ENCODE measurements at regions not wholly inside any gene's neighbourhood (a gene's known extent, or its start where the extent isn't known, plus 50 kb on each side); places are given as distances from the start of the nearest gene placed in this dataset.

- POLR2A ChIA-PET = no interaction called here
- no peak overlapping the region for H3K27ac ChIP-seq (ENCODE audit: extremely low read depth, low read depth, low read length)
- H3K9me3 ChIP-seq (ENCODE audit: control insufficient read depth, insufficient read depth, low read depth, low read length) = no peaks in the 10 kb centered on the region
- H3K4me3 ChIP-seq (ENCODE audit: low read depth, low read length) = no peak overlapping the region
- CTCF ChIA-PET = interaction anchor here (0.7 to 2.3 kb wide), 3 partner anchors 10 to 22 kb away, joined by 3 to 9 read pairs (median 4); no protein-coding TSS in a partner anchor
- no peak for TF ChIP-seq KLF7 (tag by site-specific recombination; IDR thresholded peaks at IDR 0.05; ENCODE audit: borderline replicate concordance)
- TF ChIP-seq ZBTB1 (tag by site-specific recombination; IDR thresholded peaks at IDR 0.05) = no peak
- no peak for TF ChIP-seq GLIS1 (tag by site-specific recombination; IDR thresholded peaks at IDR 0.05)
- no peaks in the 10 kb centered on the region for H3K36me3 ChIP-seq (ENCODE audit: control insufficient read depth in 2 of 2, insufficient read depth in 1 of 2, low read length in 2 of 2)
- no peaks in the 10 kb centered on the region for H3K4me1 ChIP-seq (ENCODE audit: control insufficient read depth, insufficient read depth, low read length)
Measured at GRCh38 chr6:119720160-119720559, 370.6 kb upstream of the MAN1A1 start.

GRCh38 chr6:119717942-119718341, 368.4 kb upstream of the MAN1A1 start:
- CTCF ChIA-PET = interaction anchor here (0.7 to 2.3 kb wide), 2 partner anchors 24 to 45 kb away, joined by 3 to 9 read pairs; no protein-coding TSS in a partner anchor
- H3K36me3 ChIP-seq (ENCODE audit: control insufficient read depth in 2 of 2, insufficient read depth in 1 of 2, low read length in 2 of 2) = no peaks in the 10 kb centered on the region

GRCh38 chr6:119716668-119717270, 367.2 kb upstream of the MAN1A1 start:
- ChIA-PET POLR2A (no interaction called here), CTCF (interaction anchor here (0.6 to 0.7 kb wide), 2 partner anchors 23 to 77 kb away, joined by 3 to 4 read pairs; no protein-coding TSS in a partner anchor)
- Histone ChIP-seq H3K9me3 (ENCODE audit: control insufficient read depth, insufficient read depth, low read depth, low read length) (no peaks in the 10 kb centered on the region), H3K27ac (ENCODE audit: extremely low read depth, low read depth, low read length) (no peak overlapping the region), H3K4me3 (ENCODE audit: low read depth, low read length) (no peak overlapping the region), H3K36me3 (ENCODE audit: control insufficient read depth in 2 of 2, insufficient read depth in 1 of 2, low read length in 2 of 2) (no peaks in the 10 kb centered on the region), H3K4me1 (ENCODE audit: control insufficient read depth, insufficient read depth, low read length) (no peaks in the 10 kb centered on the region)
- TF ChIP-seq ZNF830 (tag by site-specific recombination; IDR thresholded peaks at IDR 0.05; ENCODE audit: low read depth) (no peak), ZNF514 (tag by site-specific recombination; IDR thresholded peaks at IDR 0.05) (no peak), ZNF768 (tag by site-specific recombination; IDR thresholded peaks at IDR 0.05) (no peak)

More at GRCh38 chr6:119717942-119718341, 368.4 kb upstream of the MAN1A1 start:
- H3K9me3 ChIP-seq (ENCODE audit: control insufficient read depth, insufficient read depth, low read depth, low read length) = no peaks in the 10 kb centered on the region
- H3K27ac ChIP-seq (ENCODE audit: extremely low read depth, low read depth, low read length) = no peak overlapping the region
- H3K4me1 ChIP-seq (ENCODE audit: control insufficient read depth, insufficient read depth, low read length) = no peaks in the 10 kb centered on the region
- POLR2A ChIA-PET = no interaction called here
- TF ChIP-seq ZNF555 (tag by site-specific recombination; conservative IDR thresholded peaks at IDR 0.05) (no peak), ZNF558 (tag by site-specific recombination; IDR thresholded peaks at IDR 0.05) (no peak), ZNF513 (tag by site-specific recombination; IDR thresholded peaks at IDR 0.05) (no peak), ZNF585B (tag by site-specific recombination; IDR thresholded peaks at IDR 0.05) (no peak), ZNF629 (tag by site-specific recombination; IDR thresholded peaks at IDR 0.05) (no peak), INSM2 (tag by site-specific recombination; IDR thresholded peaks at IDR 0.05) (no peak)
- H3K4me3 ChIP-seq (ENCODE audit: low read depth, low read length) = no peak overlapping the region

- Histone ChIP-seq H3K4me1 (ENCODE audit: control insufficient read depth, insufficient read depth, low read length) (no peaks in the 10 kb centered on the region), H3K4me3 (ENCODE audit: low read depth, low read length) (no peak overlapping the region), H3K27ac (ENCODE audit: extremely low read depth, low read depth, low read length) (no peak overlapping the region), H3K36me3 (ENCODE audit: control insufficient read depth in 2 of 2, insufficient read depth in 1 of 2, low read length in 2 of 2) (no peaks in the 10 kb centered on the region), H3K9me3 (ENCODE audit: control insufficient read depth, insufficient read depth, low read depth, low read length) (no peaks in the 10 kb centered on the region)
- ChIA-PET POLR2A (interaction anchor here (0.6 kb wide), 1 partner anchor 646 kb away, joined by 3 read pairs; no protein-coding TSS in a partner anchor), CTCF (interaction anchor here (1.6 kb wide), 1 partner anchor 363 kb away, joined by 4 read pairs; no protein-coding TSS in a partner anchor)
- no peak for TF ChIP-seq ZFP37 (tag by site-specific recombination; IDR thresholded peaks at IDR 0.05)
- no peak for TF ChIP-seq ZNF19 (tag by site-specific recombination; IDR thresholded peaks at IDR 0.05; ENCODE audit: low read depth)
- no peak for TF ChIP-seq ZNF514 (tag by site-specific recombination; IDR thresholded peaks at IDR 0.05)
- no peak for TF ChIP-seq ZNF214 (tag by site-specific recombination; IDR thresholded peaks at IDR 0.05; ENCODE audit: borderline replicate concordance)
- no peak for TF ChIP-seq PATZ1 (tag by site-specific recombination; IDR thresholded peaks at IDR 0.05)
- no peak for TF ChIP-seq GLI4 (tag by site-specific recombination; IDR thresholded peaks at IDR 0.05)
- no peak for TF ChIP-seq ZNF121 (tag by site-specific recombination; IDR thresholded peaks at IDR 0.05)
- no peak for TF ChIP-seq ZNF221 (tag by site-specific recombination; IDR thresholded peaks at IDR 0.05; ENCODE audit: borderline replicate concordance)
- TF ChIP-seq SETDB1 (IDR thresholded peaks at IDR 0.05; ENCODE audit: insufficient read length, low read length) = no peak
- no peak for TF ChIP-seq ZNF362 (tag by site-specific recombination; IDR thresholded peaks at IDR 0.05)
Measured at GRCh38 chr6:119713903-119714302, 364.3 kb upstream of the MAN1A1 start.

All from HEK293 (cell line).